ENCODE measurements at regions not wholly inside any gene's neighbourhood (a gene's known extent, or its start where the extent isn't known, plus 50 kb on each side); places are given as distances from the start of the nearest gene placed in this dataset.
A peak's percentile ranks its signal among the peaks of the same experiment; 100 is the strongest.

GRCh38 chr3:124510290-124510689 is 220.0 kb upstream of the UMPS start:
- no peak overlapping the region for H3K9ac ChIP-seq (ENCODE audit: low read length)
- DNase-seq (ENCODE audit: low read depth): peak; percentile 49
- no peaks in the 10 kb centered on the region for H3K4me1 ChIP-seq (ENCODE audit: control insufficient read depth, insufficient read depth, low read length)
- H3K9me3 ChIP-seq (ENCODE audit: control insufficient read depth, low read length): no peaks in the 10 kb centered on the region
- no peak overlapping the region for H3K4me3 ChIP-seq (ENCODE audit: low read length)
- no peaks in the 10 kb centered on the region for H3K27me3 ChIP-seq (replicated peaks; ENCODE audit: control insufficient read depth, insufficient read depth, low read length)
- H3K36me3 ChIP-seq (ENCODE audit: control insufficient read depth, insufficient read depth, low read length, severe bottlenecking): no peaks in the 10 kb centered on the region

GRCh38 chr3:124512881-124513609 is 217.2 kb upstream of the UMPS start:
- H3K27me3 ChIP-seq (replicated peaks; ENCODE audit: control insufficient read depth, insufficient read depth, low read length): no peaks in the 10 kb centered on the region
- no peaks in the 10 kb centered on the region for H3K4me1 ChIP-seq (ENCODE audit: control insufficient read depth, insufficient read depth, low read length)
- H3K36me3 ChIP-seq (ENCODE audit: control insufficient read depth, insufficient read depth, low read length, severe bottlenecking): no peaks in the 10 kb centered on the region
- H3K9me3 ChIP-seq (ENCODE audit: control insufficient read depth, low read length): no peaks in the 10 kb centered on the region
- no peak overlapping the region for H3K4me3 ChIP-seq (ENCODE audit: low read length)
- no peak for DNase-seq (ENCODE audit: low read depth)
- H3K9ac ChIP-seq (ENCODE audit: low read length): no peak overlapping the region

- no peak for DNase-seq (ENCODE audit: low read depth)
- no peaks in the 10 kb centered on the region for H3K9me3 ChIP-seq (ENCODE audit: control insufficient read depth, low read length)
- H3K4me1 ChIP-seq (ENCODE audit: control insufficient read depth, insufficient read depth, low read length): no peaks in the 10 kb centered on the region
- no peaks in the 10 kb centered on the region for H3K36me3 ChIP-seq (ENCODE audit: control insufficient read depth, insufficient read depth, low read length, severe bottlenecking)
- no peak overlapping the region for H3K9ac ChIP-seq (ENCODE audit: low read length)
- H3K4me3 ChIP-seq (ENCODE audit: low read length): no peak overlapping the region
- no peaks in the 10 kb centered on the region for H3K27me3 ChIP-seq (replicated peaks; ENCODE audit: control insufficient read depth, insufficient read depth, low read length)
Measured at GRCh38 chr3:124513610-124513997, 216.6 kb upstream of the UMPS start.

DNA sequence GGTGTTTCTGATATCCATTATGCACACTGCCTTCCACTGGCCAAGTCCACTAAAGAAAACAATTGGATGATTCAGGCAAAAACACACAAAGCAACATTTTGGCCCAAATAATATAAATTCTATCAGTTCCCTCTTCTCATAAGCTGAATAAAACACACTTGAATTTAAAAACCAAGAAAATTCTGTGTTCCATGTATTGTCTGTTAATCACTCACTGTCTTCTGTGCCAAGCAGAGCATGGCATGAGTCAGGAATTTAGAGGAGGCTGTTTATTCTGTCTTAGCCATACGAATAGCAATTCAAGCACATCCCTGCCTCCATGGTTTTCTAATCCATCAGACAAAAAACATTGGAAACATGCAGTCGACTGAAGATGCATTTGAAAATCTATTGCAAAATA is 215.6 kb upstream of the UMPS start:
- Histone ChIP-seq H3K36me3 (ENCODE audit: control insufficient read depth, insufficient read depth, low read length, severe bottlenecking) (no peaks in the 10 kb centered on the region), H3K27me3 (replicated peaks; ENCODE audit: control insufficient read depth, insufficient read depth, low read length) (no peaks in the 10 kb centered on the region)
- peak; percentile 42 for DNase-seq (ENCODE audit: low read depth)

DNA sequence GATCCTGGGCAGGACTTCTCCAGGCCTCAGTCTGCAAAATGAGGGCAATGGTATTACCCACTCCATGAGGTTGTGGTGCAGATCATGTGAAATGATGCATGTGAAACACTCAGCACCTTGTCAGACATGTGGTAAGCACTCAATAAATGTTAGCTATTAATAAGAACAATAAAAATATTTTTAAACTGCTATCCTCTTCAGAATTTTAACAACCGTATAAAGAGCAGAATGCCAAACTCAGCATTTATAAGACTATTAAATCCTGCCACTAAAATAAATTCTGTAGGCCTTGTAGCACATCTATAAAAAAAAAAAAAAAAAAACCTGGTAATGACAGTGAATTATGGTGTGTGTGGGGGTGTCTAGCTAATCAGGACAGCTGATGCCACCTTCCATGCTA is 213.9 kb upstream of the UMPS start:
- Histone ChIP-seq H3K36me3 (ENCODE audit: control insufficient read depth, insufficient read depth, low read length, severe bottlenecking) (no peaks in the 10 kb centered on the region), H3K27me3 (replicated peaks; ENCODE audit: control insufficient read depth, insufficient read depth, low read length) (no peaks in the 10 kb centered on the region), H3K9ac (ENCODE audit: low read length) (no peak overlapping the region), H3K4me3 (ENCODE audit: low read length) (no peak overlapping the region), H3K9me3 (ENCODE audit: control insufficient read depth, low read length) (no peaks in the 10 kb centered on the region), H3K4me1 (ENCODE audit: control insufficient read depth, insufficient read depth, low read length) (no peaks in the 10 kb centered on the region)
- no peak for DNase-seq (ENCODE audit: low read depth)

More for the DNA sequence above, 215.6 kb upstream of the UMPS start:
- Histone ChIP-seq H3K9ac (ENCODE audit: low read length) (no peak overlapping the region), H3K4me1 (ENCODE audit: control insufficient read depth, insufficient read depth, low read length) (no peaks in the 10 kb centered on the region), H3K4me3 (ENCODE audit: low read length) (no peak overlapping the region), H3K9me3 (ENCODE audit: control insufficient read depth, low read length) (no peaks in the 10 kb centered on the region)

- no peaks in the 10 kb centered on the region for H3K9me3 ChIP-seq (ENCODE audit: control insufficient read depth, low read length)
- H3K4me3 ChIP-seq (ENCODE audit: low read length): no peak overlapping the region
- no peaks in the 10 kb centered on the region for H3K27me3 ChIP-seq (replicated peaks; ENCODE audit: control insufficient read depth, insufficient read depth, low read length)
- H3K4me1 ChIP-seq (ENCODE audit: control insufficient read depth, insufficient read depth, low read length): no peaks in the 10 kb centered on the region
- no peak overlapping the region for H3K9ac ChIP-seq (ENCODE audit: low read length)
- DNase-seq (ENCODE audit: low read depth): no peak
- H3K36me3 ChIP-seq (ENCODE audit: control insufficient read depth, insufficient read depth, low read length, severe bottlenecking): no peaks in the 10 kb centered on the region
Measured at GRCh38 chr3:124517306-124517705, 212.9 kb upstream of the UMPS start.

DNA sequence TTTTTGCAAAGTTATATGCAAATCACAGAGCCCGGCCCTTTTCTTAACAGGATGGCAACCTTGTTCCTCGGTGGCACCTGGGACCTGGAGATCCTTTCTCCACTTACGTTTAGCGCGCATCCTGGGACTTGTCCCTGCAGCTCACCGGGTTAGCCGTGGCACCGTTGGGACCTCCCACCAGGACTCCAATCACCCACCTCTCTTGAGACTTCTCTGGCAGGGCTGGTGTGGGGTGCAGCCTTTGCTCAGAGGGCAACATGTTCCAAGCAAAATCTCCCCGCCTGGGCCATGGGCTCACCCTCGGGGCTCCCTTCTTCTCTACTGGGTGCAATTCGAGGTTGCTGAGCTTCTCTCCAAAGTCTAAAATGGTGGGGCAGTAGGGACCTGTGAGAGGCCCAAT is 211.9 kb upstream of the UMPS start:
- no peak for DNase-seq (ENCODE audit: low read depth)

DNA sequence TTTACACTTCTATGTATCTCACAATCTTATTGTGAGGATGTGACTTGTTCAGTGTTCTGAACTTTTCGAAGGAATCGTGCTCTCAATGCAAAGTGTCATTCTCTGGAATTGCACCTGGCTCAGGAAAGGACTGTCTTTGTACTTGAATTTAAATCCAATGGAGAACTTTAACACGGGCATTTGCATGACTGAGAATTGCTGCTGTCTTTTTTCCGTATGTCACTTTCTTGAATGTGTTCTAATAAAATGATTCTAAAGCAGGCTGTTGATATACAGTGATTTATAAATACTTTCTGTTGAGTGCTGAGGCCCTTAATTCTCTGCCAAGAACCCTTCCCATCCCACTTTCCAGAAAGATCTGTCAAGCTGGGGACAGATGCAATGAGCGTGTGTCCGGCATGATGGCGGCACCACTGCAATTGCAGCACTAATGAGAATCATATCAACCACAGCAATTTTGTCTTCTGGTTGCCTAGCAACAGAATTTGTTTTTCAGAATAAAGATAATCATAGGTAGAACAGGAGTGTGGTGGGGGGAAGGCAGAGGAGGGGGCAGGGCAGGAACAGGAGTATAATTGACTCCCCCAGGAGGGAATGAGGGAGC is 210.6 kb upstream of the UMPS start:
- no peaks in the 10 kb centered on the region for H3K4me1 ChIP-seq (ENCODE audit: control insufficient read depth, insufficient read depth, low read length)
- H3K9ac ChIP-seq (ENCODE audit: low read length): no peak overlapping the region
- no peak for DNase-seq (ENCODE audit: low read depth)
- no peaks in the 10 kb centered on the region for H3K36me3 ChIP-seq (ENCODE audit: control insufficient read depth, insufficient read depth, low read length, severe bottlenecking)
- no peak overlapping the region for H3K4me3 ChIP-seq (ENCODE audit: low read length)
- no peaks in the 10 kb centered on the region for H3K27me3 ChIP-seq (replicated peaks; ENCODE audit: control insufficient read depth, insufficient read depth, low read length)
- H3K9me3 ChIP-seq (ENCODE audit: control insufficient read depth, low read length): no peaks in the 10 kb centered on the region

More for the DNA sequence above, 211.9 kb upstream of the UMPS start:
- Histone ChIP-seq H3K27me3 (replicated peaks; ENCODE audit: control insufficient read depth, insufficient read depth, low read length) (no peaks in the 10 kb centered on the region), H3K9ac (ENCODE audit: low read length) (no peak overlapping the region), H3K4me3 (ENCODE audit: low read length) (no peak overlapping the region), H3K9me3 (ENCODE audit: control insufficient read depth, low read length) (no peaks in the 10 kb centered on the region), H3K36me3 (ENCODE audit: control insufficient read depth, insufficient read depth, low read length, severe bottlenecking) (no peaks in the 10 kb centered on the region), H3K4me1 (ENCODE audit: control insufficient read depth, insufficient read depth, low read length) (no peaks in the 10 kb centered on the region)

DNA sequence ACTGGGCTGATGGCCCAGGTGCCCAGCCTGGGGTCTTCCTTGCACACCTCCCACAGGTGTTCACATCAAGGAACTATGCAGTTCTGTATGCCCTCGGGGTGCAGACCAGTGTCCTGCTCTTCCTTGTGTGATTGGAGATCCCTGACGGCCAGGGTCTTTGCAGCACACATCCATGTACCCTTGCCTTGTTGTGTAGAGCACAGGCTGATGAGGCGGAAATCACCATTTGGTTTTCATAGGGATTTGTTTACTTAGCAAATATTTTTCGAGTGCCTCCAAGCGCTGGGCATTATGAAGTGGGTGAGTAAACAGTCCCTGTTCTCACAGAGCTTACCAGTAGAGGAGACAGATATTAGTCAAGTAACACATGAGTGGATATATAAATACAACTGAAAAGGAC is 209.3 kb upstream of the UMPS start:
- no peaks in the 10 kb centered on the region for H3K36me3 ChIP-seq (ENCODE audit: control insufficient read depth, insufficient read depth, low read length, severe bottlenecking)

GRCh38 chr3:124522082-124522625 is 208.1 kb upstream of the UMPS start:
- H3K27me3 ChIP-seq (replicated peaks; ENCODE audit: control insufficient read depth, insufficient read depth, low read length): no peaks in the 10 kb centered on the region
- DNase-seq (ENCODE audit: low read depth): no peak
- no peak overlapping the region for H3K4me3 ChIP-seq (ENCODE audit: low read length)
- H3K9me3 ChIP-seq (ENCODE audit: control insufficient read depth, low read length): no peaks in the 10 kb centered on the region
- no peaks in the 10 kb centered on the region for H3K4me1 ChIP-seq (ENCODE audit: control insufficient read depth, insufficient read depth, low read length)
- H3K36me3 ChIP-seq (ENCODE audit: control insufficient read depth, insufficient read depth, low read length, severe bottlenecking): no peaks in the 10 kb centered on the region
- no peak overlapping the region for H3K9ac ChIP-seq (ENCODE audit: low read length)

More for the DNA sequence above, 209.3 kb upstream of the UMPS start:
- Histone ChIP-seq H3K4me3 (ENCODE audit: low read length) (no peak overlapping the region), H3K9me3 (ENCODE audit: control insufficient read depth, low read length) (no peaks in the 10 kb centered on the region), H3K4me1 (ENCODE audit: control insufficient read depth, insufficient read depth, low read length) (no peaks in the 10 kb centered on the region), H3K27me3 (replicated peaks; ENCODE audit: control insufficient read depth, insufficient read depth, low read length) (no peaks in the 10 kb centered on the region), H3K9ac (ENCODE audit: low read length) (no peak overlapping the region)
- peak; percentile 61 for DNase-seq (ENCODE audit: low read depth)

DNA sequence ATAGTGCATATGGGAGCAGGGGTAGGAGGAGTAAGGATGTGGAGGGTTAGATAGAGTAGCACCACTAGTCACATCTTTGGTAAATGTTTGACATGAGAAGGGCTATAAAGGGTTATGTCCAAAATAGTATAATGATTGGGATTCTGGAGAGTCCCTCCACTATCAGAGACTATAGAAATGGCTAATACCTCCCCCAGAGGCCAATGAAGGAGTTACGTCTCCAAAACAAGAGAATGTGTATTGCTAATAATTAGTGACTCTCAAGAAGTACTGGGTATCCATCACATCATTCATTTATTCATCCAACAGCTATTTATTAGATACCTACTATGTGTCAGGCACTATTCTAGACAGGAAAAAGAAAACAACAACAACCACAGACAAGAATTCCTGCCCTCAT is 203.7 kb upstream of the UMPS start:
- no peak overlapping the region for H3K9ac ChIP-seq (ENCODE audit: low read length)
- H3K27me3 ChIP-seq (replicated peaks; ENCODE audit: control insufficient read depth, insufficient read depth, low read length): no peaks in the 10 kb centered on the region
- no peak overlapping the region for H3K4me3 ChIP-seq (ENCODE audit: low read length)
- H3K4me1 ChIP-seq (ENCODE audit: control insufficient read depth, insufficient read depth, low read length): no peaks in the 10 kb centered on the region
- H3K9me3 ChIP-seq (ENCODE audit: control insufficient read depth, low read length): no peaks in the 10 kb centered on the region
- DNase-seq (ENCODE audit: low read depth): no peak
- no peaks in the 10 kb centered on the region for H3K36me3 ChIP-seq (ENCODE audit: control insufficient read depth, insufficient read depth, low read length, severe bottlenecking)

All from adipocyte (in vitro differentiated cells).